ENCODE measurements at regions not wholly inside any gene's neighbourhood (a gene's known extent, or its start where the extent isn't known, plus 50 kb on each side); places are given as distances from the start of the nearest gene placed in this dataset.

DNA sequence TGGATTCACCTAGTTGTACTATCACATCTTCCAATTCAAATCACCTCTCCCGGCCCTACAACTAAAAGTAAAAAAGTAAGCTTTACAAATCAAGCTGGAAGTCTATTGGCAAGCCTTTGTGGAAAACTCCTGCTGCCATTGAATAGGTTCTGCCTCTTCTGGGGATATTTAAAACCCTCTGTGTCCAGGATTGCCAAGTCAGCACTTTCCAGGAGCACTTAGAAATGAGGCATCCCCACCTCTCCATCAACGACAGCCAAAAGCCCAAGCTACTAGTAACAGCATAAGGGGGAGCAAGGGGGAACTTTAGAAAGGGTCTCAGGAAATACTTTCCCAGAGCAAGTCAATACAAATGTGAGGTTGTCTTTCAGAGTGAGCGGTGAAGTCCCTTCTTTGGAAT, 85.0 kb upstream of the OBI1 start:
- Mint-ChIP-seq H3K4me1 (no peaks in the 10 kb centered on the region), H3K27ac (no peak overlapping the region), H3K4me3 (no peak overlapping the region), H3K36me3 (no peaks in the 10 kb centered on the region), H3K27me3 (no peaks in the 10 kb centered on the region), H3K9me3 (peaks cover 0 to 1% (median 0%) of the 10 kb centered on the region in 7 donors)
- no peak overlapping the region for H3K27ac ChIP-seq (ENCODE audit: insufficient read depth, low read length, poor library complexity, severe bottlenecking)
- no peak for DNase-seq
- no peak overlapping the region for H3K4me3 ChIP-seq (ENCODE audit: low read depth, low read length)
- no peaks in the 10 kb centered on the region for H3K36me3 ChIP-seq (ENCODE audit: control insufficient read depth, insufficient read depth, low read length)
- no peaks in the 10 kb centered on the region for H3K9me3 ChIP-seq (ENCODE audit: control insufficient read depth in 2 of 2, low read length in 2 of 2)
- H3K4me1 ChIP-seq (ENCODE audit: control insufficient read depth, insufficient read depth, low read length, poor library complexity, severe bottlenecking): no peaks in the 10 kb centered on the region
- H3K27me3 ChIP-seq (ENCODE audit: control insufficient read depth, insufficient read depth, low read length): peaks cover 5% of the 10 kb centered on the region
- ATAC-seq (ENCODE audit: low read depth in 2 of 2): no peak

- Histone ChIP-seq H3K27me3 (ENCODE audit: control insufficient read depth, insufficient read depth, low read length) (peaks cover 5% of the 10 kb centered on the region), H3K4me1 (ENCODE audit: control insufficient read depth, insufficient read depth, low read length, poor library complexity, severe bottlenecking) (no peaks in the 10 kb centered on the region), H3K27ac (ENCODE audit: insufficient read depth, low read length, poor library complexity, severe bottlenecking) (no peak overlapping the region), H3K9me3 (ENCODE audit: control insufficient read depth in 2 of 2, low read length in 2 of 2) (no peaks in the 10 kb centered on the region), H3K36me3 (ENCODE audit: control insufficient read depth, insufficient read depth, low read length) (no peaks in the 10 kb centered on the region), H3K4me3 (ENCODE audit: low read depth, low read length) (no peak overlapping the region)
- Mint-ChIP-seq H3K36me3 (no peaks in the 10 kb centered on the region), H3K9me3 (peaks cover 0 to 1% (median 0%) of the 10 kb centered on the region in 7 donors), H3K27me3 (no peaks in the 10 kb centered on the region), H3K27ac (no peak overlapping the region), H3K4me3 (no peak overlapping the region), H3K4me1 (no peaks in the 10 kb centered on the region)
- no peak for ATAC-seq (ENCODE audit: low read depth in 2 of 2)
- DNase-seq: no peak
These were observed 83.7 kb upstream of the OBI1 start for GRCh38 chr13:78742659-78743058.

DNA sequence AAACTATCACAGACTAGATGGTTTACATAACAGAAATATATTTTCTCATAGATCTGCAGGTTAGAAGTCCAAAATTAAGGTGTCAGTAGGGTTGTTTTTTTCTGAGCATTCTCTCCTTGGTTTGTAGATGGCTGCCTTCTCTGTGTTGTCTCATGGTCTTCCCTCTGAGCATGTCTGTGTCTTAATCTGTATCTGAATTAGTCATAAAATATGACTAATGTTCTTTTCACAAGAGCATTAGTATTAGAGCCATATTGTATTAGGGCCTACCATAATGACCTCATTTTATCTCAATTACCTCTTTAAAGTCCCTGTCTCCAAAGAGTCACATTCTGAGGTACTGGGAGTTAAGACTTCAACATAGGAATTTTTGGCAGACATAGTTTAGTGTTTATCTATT, 77.2 kb upstream of the OBI1 start:
- no peak for ATAC-seq (ENCODE audit: low read depth in 2 of 2)
- no peak overlapping the region for H3K4me3 Mint-ChIP-seq
- peaks cover 0 to 7% (median 0%) of the 10 kb centered on the region in 7 donors for H3K9me3 Mint-ChIP-seq
- Histone ChIP-seq H3K9me3 (ENCODE audit: control insufficient read depth in 2 of 2, low read length in 2 of 2) (no peaks in the 10 kb centered on the region), H3K27me3 (ENCODE audit: control insufficient read depth, insufficient read depth, low read length) (no peaks in the 10 kb centered on the region), H3K4me1 (ENCODE audit: control insufficient read depth, insufficient read depth, low read length, poor library complexity, severe bottlenecking) (no peaks in the 10 kb centered on the region), H3K27ac (ENCODE audit: insufficient read depth, low read length, poor library complexity, severe bottlenecking) (no peak overlapping the region), H3K4me3 (ENCODE audit: low read depth, low read length) (no peak overlapping the region), H3K36me3 (ENCODE audit: control insufficient read depth, insufficient read depth, low read length) (no peaks in the 10 kb centered on the region)
- DNase-seq: no peak
- H3K27ac Mint-ChIP-seq: no peak overlapping the region
- no peaks in the 10 kb centered on the region for H3K36me3 Mint-ChIP-seq
- H3K27me3 Mint-ChIP-seq: peaks cover 4% of the 10 kb centered on the region
- H3K4me1 Mint-ChIP-seq: no peaks in the 10 kb centered on the region

DNA sequence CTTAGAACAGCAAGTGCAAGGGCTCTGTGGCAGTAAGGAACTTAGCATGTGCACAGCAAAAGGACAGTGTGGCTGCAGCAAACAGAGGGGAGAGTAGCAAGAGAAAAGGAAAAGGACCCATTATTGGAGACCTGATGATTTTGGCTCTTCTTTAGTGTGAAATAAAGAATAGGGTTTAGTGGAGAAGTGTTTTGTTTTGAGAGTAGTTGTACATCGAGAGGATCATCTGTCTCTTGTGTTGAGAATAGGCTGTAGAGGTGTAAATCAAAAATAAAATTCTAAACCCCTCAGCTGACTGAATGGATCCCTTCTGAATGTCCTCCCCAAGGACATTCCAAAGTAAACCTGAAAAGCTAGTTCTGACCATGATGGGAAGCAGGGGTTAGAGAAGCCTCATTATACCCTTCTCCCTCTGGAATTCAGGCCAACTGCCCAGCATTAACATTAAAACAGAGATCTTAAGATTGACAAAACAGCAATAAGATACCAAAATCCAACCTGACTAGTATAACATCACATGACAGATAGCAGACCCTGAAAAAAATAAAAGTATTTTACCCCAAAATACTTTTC, 73.6 kb upstream of the OBI1 start:
- Mint-ChIP-seq H3K4me1 (no peaks in the 10 kb centered on the region), H3K9me3 (peaks cover 0 to 7% (median 0%) of the 10 kb centered on the region in 7 donors), H3K27ac (peak overlapping the region in 1 of 3 donors; percentile 64), H3K4me3 (no peak overlapping the region), H3K27me3 (peaks cover 4% of the 10 kb centered on the region), H3K36me3 (no peaks in the 10 kb centered on the region)
- DNase-seq (no peak), ATAC-seq (ENCODE audit: low read depth in 2 of 2) (no peak)
- Histone ChIP-seq H3K9me3 (ENCODE audit: control insufficient read depth in 2 of 2, low read length in 2 of 2) (no peaks in the 10 kb centered on the region), H3K27me3 (ENCODE audit: control insufficient read depth, insufficient read depth, low read length) (no peaks in the 10 kb centered on the region), H3K4me3 (ENCODE audit: low read depth, low read length) (no peak overlapping the region), H3K27ac (ENCODE audit: insufficient read depth, low read length, poor library complexity, severe bottlenecking) (no peak overlapping the region), H3K4me1 (ENCODE audit: control insufficient read depth, insufficient read depth, low read length, poor library complexity, severe bottlenecking) (no peaks in the 10 kb centered on the region), H3K36me3 (ENCODE audit: control insufficient read depth, insufficient read depth, low read length) (no peaks in the 10 kb centered on the region)

DNA sequence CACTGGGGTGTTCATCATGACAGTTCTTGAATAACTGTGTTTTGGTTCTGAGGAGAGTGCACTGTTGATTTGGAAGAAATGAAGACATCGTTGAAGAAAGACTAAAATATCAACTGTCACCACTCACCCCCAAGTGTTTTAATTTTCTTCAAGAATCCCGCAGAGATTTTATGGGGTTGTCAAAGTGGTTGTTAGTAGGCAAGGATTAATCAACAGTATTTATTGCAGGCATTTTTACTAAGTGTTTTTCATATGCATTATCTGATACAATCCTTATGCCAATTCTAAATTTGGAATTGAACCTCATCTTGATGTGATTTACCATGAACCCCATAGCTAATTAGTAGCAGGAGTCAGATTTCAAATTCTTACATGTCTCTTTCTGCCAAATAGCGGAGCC, 63.7 kb upstream of the OBI1 start:
- no peaks in the 10 kb centered on the region for H3K4me1 Mint-ChIP-seq
- no peaks in the 10 kb centered on the region for H3K9me3 ChIP-seq (ENCODE audit: control insufficient read depth in 2 of 2, low read length in 2 of 2)
- no peaks in the 10 kb centered on the region for H3K9me3 Mint-ChIP-seq
- H3K4me3 Mint-ChIP-seq: no peak overlapping the region
- no peak overlapping the region for H3K27ac Mint-ChIP-seq
- no peak for DNase-seq
- H3K4me1 ChIP-seq (ENCODE audit: control insufficient read depth, insufficient read depth, low read length, poor library complexity, severe bottlenecking): no peaks in the 10 kb centered on the region
- H3K27me3 Mint-ChIP-seq: peaks cover 9% of the 10 kb centered on the region
- no peak overlapping the region for H3K4me3 ChIP-seq (ENCODE audit: low read depth, low read length)
- no peaks in the 10 kb centered on the region for H3K36me3 ChIP-seq (ENCODE audit: control insufficient read depth, insufficient read depth, low read length)
- no peak for ATAC-seq (ENCODE audit: low read depth in 2 of 2)
- H3K36me3 Mint-ChIP-seq: no peaks in the 10 kb centered on the region
- no peak overlapping the region for H3K27ac ChIP-seq (ENCODE audit: insufficient read depth, low read length, poor library complexity, severe bottlenecking)
- peaks cover 3% of the 10 kb centered on the region for H3K27me3 ChIP-seq (ENCODE audit: control insufficient read depth, insufficient read depth, low read length)

DNA sequence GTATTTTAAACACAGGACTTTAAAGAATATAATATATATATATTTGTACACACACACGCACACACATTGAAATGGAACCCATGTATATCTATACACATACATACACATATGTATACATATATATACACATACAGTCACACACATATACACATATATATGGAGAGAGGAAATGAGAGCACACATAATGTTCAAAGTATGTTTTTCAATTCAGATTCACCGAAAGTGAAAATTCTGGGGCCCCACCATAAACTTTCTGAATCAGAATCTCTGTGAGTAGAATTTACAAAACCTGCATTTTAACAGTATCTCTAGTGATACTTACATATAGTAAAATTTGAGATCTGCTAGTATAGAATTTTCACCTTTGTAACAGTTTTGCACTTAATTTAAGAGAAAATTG, 60.4 kb upstream of the OBI1 start:
- no peak overlapping the region for H3K4me3 ChIP-seq (ENCODE audit: low read depth, low read length)
- H3K36me3 ChIP-seq (ENCODE audit: control insufficient read depth, insufficient read depth, low read length): no peaks in the 10 kb centered on the region
- H3K27me3 ChIP-seq (ENCODE audit: control insufficient read depth, insufficient read depth, low read length): peaks cover 3% of the 10 kb centered on the region
- Mint-ChIP-seq H3K27ac (no peak overlapping the region), H3K4me1 (peaks cover 0 to 5% (median 3%) of the 10 kb centered on the region in 4 donors), H3K36me3 (no peaks in the 10 kb centered on the region), H3K9me3 (no peaks in the 10 kb centered on the region), H3K27me3 (peaks cover 5% of the 10 kb centered on the region), H3K4me3 (no peak overlapping the region)
- ATAC-seq (ENCODE audit: low read depth in 2 of 2): no peak
- H3K27ac ChIP-seq (ENCODE audit: insufficient read depth, low read length, poor library complexity, severe bottlenecking): no peak overlapping the region
- no peaks in the 10 kb centered on the region for H3K4me1 ChIP-seq (ENCODE audit: control insufficient read depth, insufficient read depth, low read length, poor library complexity, severe bottlenecking)
- H3K9me3 ChIP-seq (ENCODE audit: control insufficient read depth in 2 of 2, low read length in 2 of 2): no peaks in the 10 kb centered on the region
- DNase-seq: no peak

DNA sequence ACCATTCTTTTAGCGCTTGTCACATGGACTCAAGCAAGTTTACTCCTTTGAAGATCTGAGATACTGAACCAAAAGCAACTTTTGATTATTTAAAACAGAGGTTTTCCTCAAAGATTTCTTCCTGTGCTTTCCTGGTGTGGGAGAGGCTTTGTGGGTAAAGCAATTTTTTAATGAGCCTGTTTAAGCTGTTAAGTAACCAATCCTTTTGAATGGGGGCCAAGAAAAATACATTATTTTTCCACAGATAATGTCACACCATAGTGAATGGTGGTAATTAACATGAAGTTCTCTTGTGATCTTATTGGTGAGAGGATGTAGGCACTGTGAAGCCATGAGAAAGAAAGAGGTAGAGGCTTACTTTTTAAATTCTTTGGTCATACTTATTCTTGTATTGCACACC, 55.8 kb upstream of the OBI1 start:
- Histone ChIP-seq H3K9me3 (ENCODE audit: control insufficient read depth in 2 of 2, low read length in 2 of 2) (no peaks in the 10 kb centered on the region), H3K27ac (ENCODE audit: insufficient read depth, low read length, poor library complexity, severe bottlenecking) (no peak overlapping the region), H3K36me3 (ENCODE audit: control insufficient read depth, insufficient read depth, low read length) (no peaks in the 10 kb centered on the region), H3K27me3 (ENCODE audit: control insufficient read depth, insufficient read depth, low read length) (no peaks in the 10 kb centered on the region), H3K4me1 (ENCODE audit: control insufficient read depth, insufficient read depth, low read length, poor library complexity, severe bottlenecking) (no peaks in the 10 kb centered on the region), H3K4me3 (ENCODE audit: low read depth, low read length) (no peak overlapping the region)
- no peak overlapping the region for H3K27ac Mint-ChIP-seq
- DNase-seq (no peak), ATAC-seq (ENCODE audit: low read depth in 2 of 2) (no peak)
- H3K4me1 Mint-ChIP-seq: peaks cover 0 to 5% (median 3%) of the 10 kb centered on the region in 4 donors
- H3K9me3 Mint-ChIP-seq: no peaks in the 10 kb centered on the region
- no peak overlapping the region for H3K4me3 Mint-ChIP-seq
- H3K36me3 Mint-ChIP-seq: no peaks in the 10 kb centered on the region
- peaks cover 11% of the 10 kb centered on the region for H3K27me3 Mint-ChIP-seq

- H3K36me3 Mint-ChIP-seq: no peaks in the 10 kb centered on the region
- no peak for ATAC-seq (ENCODE audit: low read depth in 2 of 2)
- H3K9me3 Mint-ChIP-seq: peaks cover 0 to 3% (median 0%) of the 10 kb centered on the region in 7 donors
These were observed 53.9 kb upstream of the OBI1 start for GRCh38 chr13:78712831-78713230.

More at GRCh38 chr13:78712831-78713230, 53.9 kb upstream of the OBI1 start:
- no peak for DNase-seq
- H3K27ac Mint-ChIP-seq: no peak overlapping the region
- H3K27me3 Mint-ChIP-seq: peaks cover 19% of the 10 kb centered on the region
- Histone ChIP-seq H3K9me3 (ENCODE audit: control insufficient read depth in 2 of 2, low read length in 2 of 2) (no peaks in the 10 kb centered on the region), H3K27me3 (ENCODE audit: control insufficient read depth, insufficient read depth, low read length) (no peaks in the 10 kb centered on the region), H3K4me1 (ENCODE audit: control insufficient read depth, insufficient read depth, low read length, poor library complexity, severe bottlenecking) (no peaks in the 10 kb centered on the region), H3K27ac (ENCODE audit: insufficient read depth, low read length, poor library complexity, severe bottlenecking) (no peak overlapping the region), H3K36me3 (ENCODE audit: control insufficient read depth, insufficient read depth, low read length) (no peaks in the 10 kb centered on the region), H3K4me3 (ENCODE audit: low read depth, low read length) (no peak overlapping the region)
- peaks cover 0 to 5% (median 3%) of the 10 kb centered on the region in 4 donors for H3K4me1 Mint-ChIP-seq
- H3K4me3 Mint-ChIP-seq: no peak overlapping the region

Measured in CD4-positive, CD25-positive, alpha-beta regulatory T cell (primary cell).